ENCODE measurements at regions not wholly inside any gene's neighbourhood (a gene's known extent, or its start where the extent isn't known, plus 50 kb on each side); places are given as distances from the start of the nearest gene placed in this dataset.
"Not testable (repeated sequence)": the region's sequence is repeated elsewhere in the genome, so short reads cannot be mapped to it uniquely, and the experiment has no call there.

- Histone ChIP-seq H3K4me3 (ENCODE audit: low read depth in 1 of 2, low read length in 2 of 2) (no peak overlapping the region), H3K27me3 (ENCODE audit: control insufficient read depth in 1 of 2, insufficient read depth in 2 of 2, low read length in 2 of 2) (no peaks in the 10 kb centered on the region), H3K27ac (ENCODE audit: low read depth, low read length) (no peak overlapping the region), H3K9ac (ENCODE audit: low read length) (no peak overlapping the region), H3K9me3 (ENCODE audit: low read length) (no peaks in the 10 kb centered on the region), H3K36me3 (ENCODE audit: insufficient read depth, low read length) (no peaks in the 10 kb centered on the region), H3K4me1 (ENCODE audit: insufficient read depth, low read length) (no peaks in the 10 kb centered on the region)
Observed at GRCh38 chr11:16526947-16527346, 170.6 kb upstream of the SOX6 start.

DNA sequence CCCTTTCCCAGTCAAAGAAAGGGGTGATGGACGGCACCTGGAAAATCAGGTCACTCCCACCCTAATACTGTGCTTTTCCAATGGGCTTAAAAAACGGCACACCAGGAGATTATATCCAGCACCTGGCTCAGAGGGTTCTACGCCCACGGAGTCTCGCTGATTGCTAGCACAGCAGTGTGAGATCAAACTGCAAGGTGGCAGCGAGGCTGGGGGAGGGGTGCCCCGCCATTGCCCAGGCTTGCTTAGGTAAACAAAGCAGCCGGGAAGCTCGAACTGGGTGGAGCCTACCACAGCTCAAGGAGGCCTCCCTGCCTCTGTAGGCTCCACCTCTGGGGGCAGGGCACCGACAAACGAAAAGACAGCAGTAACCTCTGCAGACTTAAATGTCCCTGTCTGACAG lies 164.4 kb upstream of the SOX6 start:
- H3K27me3 ChIP-seq (ENCODE audit: control insufficient read depth in 1 of 2, insufficient read depth in 2 of 2, low read length in 2 of 2); H3K9me3 ChIP-seq (ENCODE audit: low read length): not testable (repeated sequence)

DNA sequence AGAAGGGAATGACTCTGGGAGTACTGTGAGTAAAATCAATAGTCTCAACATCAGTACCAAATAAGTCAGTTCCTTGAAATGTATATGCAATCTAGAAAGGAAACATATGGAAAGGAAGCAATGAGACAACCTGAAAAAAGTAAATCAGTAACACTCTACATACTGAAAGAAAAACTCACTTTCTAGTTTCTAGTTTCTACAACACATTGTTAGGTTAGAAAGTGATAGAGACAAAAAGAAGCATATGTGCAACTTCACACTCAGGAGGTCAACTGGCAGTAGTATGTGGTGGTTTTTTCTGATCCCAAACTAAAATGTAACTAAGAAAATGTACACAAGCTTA lies 156.5 kb upstream of the SOX6 start:
- Histone ChIP-seq H3K9me3 (ENCODE audit: low read length) (no peaks in the 10 kb centered on the region), H3K4me1 (ENCODE audit: insufficient read depth, low read length) (no peaks in the 10 kb centered on the region), H3K9ac (ENCODE audit: low read length) (no peak overlapping the region), H3K27me3 (ENCODE audit: control insufficient read depth in 1 of 2, insufficient read depth in 2 of 2, low read length in 2 of 2) (no peaks in the 10 kb centered on the region), H3K27ac (ENCODE audit: low read depth, low read length) (no peak overlapping the region), H3K36me3 (ENCODE audit: insufficient read depth, low read length) (no peaks in the 10 kb centered on the region), H3K4me3 (ENCODE audit: low read depth in 1 of 2, low read length in 2 of 2) (no peak overlapping the region)

More for the DNA sequence above, 164.4 kb upstream of the SOX6 start:
- not testable (repeated sequence) for H3K9ac ChIP-seq (ENCODE audit: low read length); H3K4me1 ChIP-seq (ENCODE audit: insufficient read depth, low read length); H3K4me3 ChIP-seq (ENCODE audit: low read depth in 1 of 2, low read length in 2 of 2); H3K36me3 ChIP-seq (ENCODE audit: insufficient read depth, low read length); H3K27ac ChIP-seq (ENCODE audit: low read depth, low read length)

DNA sequence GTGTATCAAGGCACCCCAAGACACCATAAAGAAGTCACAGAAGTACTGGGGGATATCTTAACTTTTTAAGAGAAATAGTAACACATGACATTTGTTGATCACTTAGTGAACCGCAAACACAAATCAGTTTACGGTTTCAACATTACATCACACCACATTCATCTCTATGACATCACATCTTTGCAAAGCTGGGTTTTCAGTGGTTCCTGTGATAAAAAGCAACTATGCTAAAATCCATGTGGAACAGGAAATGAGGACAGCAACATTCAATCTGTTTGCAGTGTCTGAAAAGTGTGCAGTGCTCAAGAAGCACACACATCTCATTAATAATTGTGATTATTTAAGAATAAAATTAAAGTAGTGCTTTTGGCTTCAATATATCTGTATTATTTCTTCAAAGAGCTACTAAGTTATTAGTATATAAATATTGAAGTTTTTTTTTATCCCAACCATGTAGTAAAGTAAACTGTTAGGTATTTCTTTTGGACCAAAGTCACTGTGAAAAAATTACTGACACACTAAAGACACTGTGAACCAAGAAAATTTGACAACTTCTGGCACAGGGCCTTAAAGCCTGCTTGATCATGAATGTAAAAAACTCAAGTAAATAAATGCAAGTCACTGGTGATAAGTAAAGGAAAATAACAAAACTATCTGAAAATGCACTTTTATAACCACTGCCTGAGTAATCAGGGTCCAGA lies 156.0 kb upstream of the SOX6 start:
- no peaks in the 10 kb centered on the region for H3K4me1 ChIP-seq (ENCODE audit: insufficient read depth, low read length)
- no peaks in the 10 kb centered on the region for H3K9me3 ChIP-seq (ENCODE audit: low read length)
- no peaks in the 10 kb centered on the region for H3K36me3 ChIP-seq (ENCODE audit: insufficient read depth, low read length)
- H3K4me3 ChIP-seq (ENCODE audit: low read depth in 1 of 2, low read length in 2 of 2), result no peak overlapping the region
- no peak overlapping the region for H3K9ac ChIP-seq (ENCODE audit: low read length)
- no peak overlapping the region for H3K27ac ChIP-seq (ENCODE audit: low read depth, low read length)
- no peaks in the 10 kb centered on the region for H3K27me3 ChIP-seq (ENCODE audit: control insufficient read depth in 1 of 2, insufficient read depth in 2 of 2, low read length in 2 of 2)

DNA sequence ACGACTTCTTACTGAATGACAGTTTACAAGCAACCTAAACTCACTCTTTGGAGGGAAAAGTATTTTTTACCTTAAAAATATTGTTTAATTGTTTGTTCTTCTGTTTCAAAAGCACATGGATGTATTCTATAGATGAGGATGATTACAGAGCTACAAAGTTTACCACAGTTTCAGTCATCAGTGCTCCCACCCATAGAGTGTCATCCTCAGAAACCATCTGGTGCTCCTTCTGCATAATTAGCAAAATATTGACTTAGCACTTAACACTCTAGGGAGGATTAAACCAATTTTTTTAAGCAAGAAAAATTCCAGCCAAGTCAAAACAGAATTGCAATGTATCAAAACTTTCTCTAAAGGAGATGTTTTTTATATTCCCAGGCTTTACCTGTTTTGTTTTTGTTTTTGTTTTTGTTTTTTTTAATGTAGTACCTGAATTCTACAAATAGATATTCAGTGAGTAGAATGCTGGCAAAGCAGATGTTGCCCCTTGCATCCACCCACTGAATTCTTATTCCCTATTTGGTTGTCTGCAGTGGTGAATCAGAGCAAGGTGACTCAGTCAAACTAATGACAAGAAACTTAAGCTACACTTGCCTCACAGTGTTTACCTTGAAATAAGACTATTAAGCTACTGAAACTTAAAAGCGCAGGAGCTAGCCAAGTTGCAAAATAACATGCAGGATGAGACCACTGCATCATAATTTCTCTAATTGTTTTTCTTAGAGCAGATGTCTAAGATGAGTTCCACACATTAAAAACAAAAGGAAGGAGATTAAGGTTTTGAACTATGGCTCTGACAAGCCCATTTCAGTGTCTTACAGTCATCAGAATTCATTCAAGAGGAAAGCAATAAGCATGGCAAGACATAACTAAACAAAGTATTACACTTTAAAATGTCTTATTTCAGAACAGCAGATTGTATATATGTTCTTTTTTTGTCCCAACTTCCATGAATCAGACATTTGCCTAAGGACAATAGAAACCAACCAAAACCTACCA lies 155.1 kb upstream of the SOX6 start:
- Histone ChIP-seq H3K27me3 (ENCODE audit: control insufficient read depth in 1 of 2, insufficient read depth in 2 of 2, low read length in 2 of 2) (no peaks in the 10 kb centered on the region), H3K27ac (ENCODE audit: low read depth, low read length) (no peak overlapping the region), H3K9me3 (ENCODE audit: low read length) (no peaks in the 10 kb centered on the region), H3K4me1 (ENCODE audit: insufficient read depth, low read length) (no peaks in the 10 kb centered on the region), H3K9ac (ENCODE audit: low read length) (no peak overlapping the region), H3K4me3 (ENCODE audit: low read depth in 1 of 2, low read length in 2 of 2) (no peak overlapping the region), H3K36me3 (ENCODE audit: insufficient read depth, low read length) (no peaks in the 10 kb centered on the region)

DNA sequence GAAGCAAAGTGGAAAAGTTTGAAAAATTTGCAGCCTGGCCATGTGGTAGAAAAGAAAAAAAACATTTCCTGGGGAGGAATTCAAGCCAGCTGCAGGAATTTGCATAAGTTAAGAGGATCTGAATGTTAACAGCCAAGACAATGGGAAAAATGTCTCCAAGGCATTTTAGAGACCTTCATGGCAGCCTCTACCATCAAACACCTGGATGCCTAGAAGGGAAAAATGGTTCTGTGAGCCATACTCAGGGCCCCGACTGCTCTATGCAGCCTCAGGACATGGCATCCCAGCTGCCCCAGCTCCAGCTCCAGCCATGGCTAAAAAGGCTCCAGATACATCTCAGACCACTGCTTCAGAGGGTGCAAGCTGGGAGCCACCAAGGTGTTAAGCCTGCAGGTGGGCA lies 149.1 kb upstream of the SOX6 start:
- no peak overlapping the region for H3K27ac ChIP-seq (ENCODE audit: low read depth, low read length)
- peaks cover 8% of the 10 kb centered on the region for H3K9me3 ChIP-seq (ENCODE audit: low read length)
- H3K27me3 ChIP-seq (ENCODE audit: control insufficient read depth in 1 of 2, insufficient read depth in 2 of 2, low read length in 2 of 2), result no peaks in the 10 kb centered on the region
- no peak overlapping the region for H3K9ac ChIP-seq (ENCODE audit: low read length)
- no peak overlapping the region for H3K4me3 ChIP-seq (ENCODE audit: low read depth in 1 of 2, low read length in 2 of 2)
- H3K4me1 ChIP-seq (ENCODE audit: insufficient read depth, low read length), result no peaks in the 10 kb centered on the region
- no peaks in the 10 kb centered on the region for H3K36me3 ChIP-seq (ENCODE audit: insufficient read depth, low read length)

DNA sequence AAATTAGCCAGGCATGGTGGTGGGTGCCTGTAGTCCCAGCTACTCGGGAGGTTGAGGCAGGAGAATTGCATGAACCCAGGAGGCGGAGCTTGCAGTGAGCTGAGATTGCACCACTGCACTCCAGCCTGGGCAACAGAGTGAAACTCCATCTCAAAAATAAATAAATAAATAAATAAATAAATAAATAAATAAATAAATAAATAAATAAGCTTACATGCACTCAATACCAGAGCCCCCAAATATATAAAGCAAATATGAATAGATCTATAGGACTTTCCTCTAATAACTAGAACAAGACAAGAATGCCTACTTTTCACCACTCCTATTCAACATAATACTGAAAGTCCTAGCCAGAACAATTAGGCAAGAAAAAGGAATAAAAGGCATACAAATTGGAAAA lies 147.5 kb upstream of the SOX6 start:
- not testable (repeated sequence) for H3K9ac ChIP-seq (ENCODE audit: low read length); H3K36me3 ChIP-seq (ENCODE audit: insufficient read depth, low read length); H3K4me1 ChIP-seq (ENCODE audit: insufficient read depth, low read length); H3K9me3 ChIP-seq (ENCODE audit: low read length); H3K27ac ChIP-seq (ENCODE audit: low read depth, low read length); H3K27me3 ChIP-seq (ENCODE audit: control insufficient read depth in 1 of 2, insufficient read depth in 2 of 2, low read length in 2 of 2); H3K4me3 ChIP-seq (ENCODE audit: low read depth in 1 of 2, low read length in 2 of 2)

- Histone ChIP-seq H3K36me3 (ENCODE audit: insufficient read depth, low read length) (no peaks in the 10 kb centered on the region), H3K27ac (ENCODE audit: low read depth, low read length) (no peak overlapping the region), H3K4me1 (ENCODE audit: insufficient read depth, low read length) (no peaks in the 10 kb centered on the region), H3K4me3 (ENCODE audit: low read depth in 1 of 2, low read length in 2 of 2) (no peak overlapping the region), H3K9me3 (ENCODE audit: low read length) (no peaks in the 10 kb centered on the region), H3K27me3 (ENCODE audit: control insufficient read depth in 1 of 2, insufficient read depth in 2 of 2, low read length in 2 of 2) (no peaks in the 10 kb centered on the region), H3K9ac (ENCODE audit: low read length) (no peak overlapping the region)
Observed at GRCh38 chr11:16494918-16495691, 138.8 kb upstream of the SOX6 start.

- Histone ChIP-seq H3K36me3 (ENCODE audit: insufficient read depth, low read length) (no peaks in the 10 kb centered on the region), H3K27me3 (ENCODE audit: control insufficient read depth in 1 of 2, insufficient read depth in 2 of 2, low read length in 2 of 2) (no peaks in the 10 kb centered on the region)
Observed at GRCh38 chr11:16484434-16484833, 128.1 kb upstream of the SOX6 start.

DNA sequence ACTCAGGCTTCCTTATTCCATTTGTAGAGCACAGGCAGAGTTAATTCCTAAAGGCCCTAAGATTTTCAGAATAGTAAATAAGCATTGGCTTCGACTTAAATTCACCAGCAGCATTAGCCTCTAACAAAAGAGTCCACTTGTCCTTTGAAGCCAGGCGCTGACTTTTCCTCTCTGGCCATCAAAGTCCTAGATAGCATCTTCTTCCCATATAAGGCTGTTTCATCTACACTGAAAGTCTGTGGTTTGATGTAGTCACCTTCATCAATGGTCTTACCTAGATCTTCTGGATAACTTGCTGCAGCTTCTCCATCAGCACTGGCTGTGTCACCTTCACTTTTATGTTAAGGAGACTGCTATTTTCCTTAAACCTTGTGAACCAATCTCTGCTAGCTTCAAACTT lies 118.3 kb upstream of the SOX6 start:
- H3K36me3 ChIP-seq (ENCODE audit: insufficient read depth, low read length), result no peaks in the 10 kb centered on the region
- H3K9ac ChIP-seq (ENCODE audit: low read length), result no peak overlapping the region
- no peaks in the 10 kb centered on the region for H3K27me3 ChIP-seq (ENCODE audit: control insufficient read depth in 1 of 2, insufficient read depth in 2 of 2, low read length in 2 of 2)
- no peaks in the 10 kb centered on the region for H3K4me1 ChIP-seq (ENCODE audit: insufficient read depth, low read length)
- H3K9me3 ChIP-seq (ENCODE audit: low read length), result no peaks in the 10 kb centered on the region
- H3K27ac ChIP-seq (ENCODE audit: low read depth, low read length), result no peak overlapping the region
- no peak overlapping the region for H3K4me3 ChIP-seq (ENCODE audit: low read depth in 1 of 2, low read length in 2 of 2)

More at GRCh38 chr11:16484434-16484833, 128.1 kb upstream of the SOX6 start:
- Histone ChIP-seq H3K4me3 (ENCODE audit: low read depth in 1 of 2, low read length in 2 of 2) (no peak overlapping the region), H3K4me1 (ENCODE audit: insufficient read depth, low read length) (no peaks in the 10 kb centered on the region), H3K9me3 (ENCODE audit: low read length) (no peaks in the 10 kb centered on the region), H3K9ac (ENCODE audit: low read length) (no peak overlapping the region), H3K27ac (ENCODE audit: low read depth, low read length) (no peak overlapping the region)

- no peaks in the 10 kb centered on the region for H3K9me3 ChIP-seq (ENCODE audit: low read length)
- H3K4me3 ChIP-seq (ENCODE audit: low read depth in 1 of 2, low read length in 2 of 2), result no peak overlapping the region
- no peaks in the 10 kb centered on the region for H3K4me1 ChIP-seq (ENCODE audit: insufficient read depth, low read length)
- H3K27me3 ChIP-seq (ENCODE audit: control insufficient read depth in 1 of 2, insufficient read depth in 2 of 2, low read length in 2 of 2), result no peaks in the 10 kb centered on the region
- no peaks in the 10 kb centered on the region for H3K36me3 ChIP-seq (ENCODE audit: insufficient read depth, low read length)
- no peak overlapping the region for H3K27ac ChIP-seq (ENCODE audit: low read depth, low read length)
- no peak overlapping the region for H3K9ac ChIP-seq (ENCODE audit: low read length)
Observed at GRCh38 chr11:16469968-16470367, 113.6 kb upstream of the SOX6 start.
